SK-N-MC (cell line): ENCODE measurements at regions not wholly inside any gene's neighbourhood (a gene's known extent, or its start where the extent isn't known, plus 50 kb on each side); places are given as distances from the start of the nearest gene placed in this dataset.

Experiments
- EZH2 ChIP-seq: fragments of 200-600 bp; sonication (generic); IDR thresholded peaks from one replicate; pipeline ENCODE4 v1.6.1; 2017; ENCODE audit warnings: antibody characterized with exemption
- FOXP2 ChIP-seq: optimal IDR thresholded peaks from 2 replicates; pipeline ENCODE3; 2011; ENCODE audit warnings: mild to moderate bottlenecking, moderate library complexity; ENCODE audit not compliant: insufficient read depth; ENCODE audit errors: extremely low read length, control extremely low read depth
- POLR2AphosphoS5 ChIP-seq: IDR thresholded peaks from 2 replicates; pipeline ENCODE4 v1.6.1; 2012; ENCODE audit warnings: mild to moderate bottlenecking, low read depth, low read length, borderline replicate concordance

DNA sequence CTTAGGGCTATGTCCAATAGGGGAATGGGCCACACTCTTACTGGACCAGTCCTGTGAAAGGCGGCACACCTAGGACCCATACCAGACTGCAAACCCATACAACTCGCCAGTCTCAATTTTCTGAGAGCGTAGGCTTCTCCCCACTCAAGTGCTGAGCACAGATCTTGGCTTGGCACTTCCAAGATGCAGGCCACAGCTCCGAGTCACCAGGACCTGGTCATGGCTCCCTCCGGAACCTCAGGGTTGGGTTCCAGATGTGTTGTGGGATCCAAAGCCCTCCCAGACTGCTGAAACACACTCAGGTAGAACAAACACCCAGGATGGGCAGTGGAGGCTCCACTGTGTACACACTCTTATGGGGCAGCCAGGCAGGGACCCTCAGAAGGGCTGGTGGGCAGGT, 103.3 kb downstream of the TMEM144 start:
- TF ChIP-seq EZH2 (no peak), POLR2AphosphoS5 (no peak), FOXP2 (no peak)
